Neutrophil (primary cell): ENCODE measurements at regions not wholly inside any gene's neighbourhood (a gene's known extent, or its start where the extent isn't known, plus 50 kb on each side); places are given as distances from the start of the nearest gene placed in this dataset.

Source experiments
- H3K27ac ChIP-seq: fragments of 200-600 bp; sonication (generic); 2 replicates; pipeline ENCODE4 v1.5.1; 2016; ENCODE audit warnings: mild to moderate bottlenecking, moderate library complexity
- H3K27me3 ChIP-seq: fragments of 200-600 bp; sonication (generic); 2 replicates; pipeline ENCODE4 v1.6.0; 2016; ENCODE audit warnings: mild to moderate bottlenecking
- H3K36me3 ChIP-seq: fragments of 200-600 bp; sonication (generic); 2 replicates; pipeline ENCODE4 v1.5.1; 2017
- H3K4me1 ChIP-seq, 2 experiments: fragments of 200-600 bp in 1 of 2; sonication (generic) in 1 of 2; 1 replicate in 1 of 2; 2 replicates in 1 of 2; pipeline versions ENCODE4 v1.5.1 to v1.6.1; 2013 to 2016; ENCODE audit warnings: low read depth in 1 of 2, low read length in 1 of 2, mild to moderate bottlenecking in 1 of 2, moderate library complexity in 1 of 2; ENCODE audit not compliant: control insufficient read depth in 1 of 2, insufficient read depth in 1 of 2
- H3K4me3 ChIP-seq, 2 experiments: fragments of 200-600 bp in 1 of 2; sonication (generic) in 1 of 2; 1 replicate in 1 of 2; 2 replicates in 1 of 2; pipeline ENCODE4 v1.5.1; 2013 to 2016; ENCODE audit warnings: low read depth in 1 of 2, low read length in 1 of 2, mild to moderate bottlenecking in 1 of 2, moderate library complexity in 1 of 2
- H3K9me3 ChIP-seq: fragments of 200-600 bp; sonication (generic); 2 replicates; pipeline ENCODE4 v1.5.1; 2016
- TF ChIP-seq, protein P1 (sequence below): fragments of 200-600 bp; sonication (generic); IDR thresholded peaks from 2 replicates; pipeline ENCODE4 v1.5.1; 2016; ENCODE audit warnings: antibody characterized with exemption

DNA sequence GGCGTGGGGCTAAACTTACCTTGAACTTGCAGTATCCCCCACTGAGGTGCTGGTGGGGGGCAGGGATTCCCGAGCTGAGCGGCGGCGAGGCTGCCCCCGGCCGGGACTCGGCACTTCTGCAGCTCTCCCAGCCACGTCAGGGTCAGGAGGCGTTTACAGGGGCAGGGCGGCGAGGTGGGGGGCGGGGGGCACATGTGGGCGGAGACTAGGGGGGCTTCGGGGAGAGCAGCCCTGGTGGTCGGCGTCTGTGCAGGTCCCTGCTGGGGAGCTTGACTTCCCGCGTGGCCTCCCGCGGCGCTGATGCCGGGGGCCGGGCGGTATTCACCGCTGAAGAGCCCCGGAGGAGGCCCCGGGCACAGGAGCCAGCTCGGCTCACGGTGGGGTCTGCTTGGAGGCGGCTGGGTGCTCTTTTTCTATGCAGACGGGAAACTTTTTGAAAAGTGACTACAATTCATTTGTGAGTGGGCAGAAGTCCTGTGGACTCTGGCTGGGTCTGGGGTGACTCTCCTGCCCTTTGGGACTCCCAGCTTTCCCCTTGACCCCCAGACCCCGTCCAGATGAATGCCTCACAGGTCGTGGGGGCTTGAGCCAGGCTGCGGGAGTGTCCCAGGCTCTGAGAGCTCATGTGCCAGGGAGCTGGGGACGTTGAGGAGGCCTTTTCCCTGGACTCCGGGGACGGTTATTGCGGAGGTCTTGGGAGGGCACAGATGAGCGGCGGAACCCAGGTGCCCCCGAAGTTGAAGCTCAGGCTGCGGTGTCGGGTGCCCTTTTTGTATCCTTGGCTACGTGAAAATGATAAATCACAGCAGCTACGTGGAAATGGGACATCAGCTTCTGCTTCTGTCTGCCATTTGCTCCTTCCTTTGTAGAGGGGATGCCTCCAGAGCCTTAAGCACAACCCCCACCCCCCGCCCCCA, 75.9 kb upstream of the GATA5 start:
- H3K9me3 ChIP-seq, result no peaks in the 10 kb centered on the region
- no peaks in the 10 kb centered on the region for H3K36me3 ChIP-seq
- H3K27me3 ChIP-seq, result peaks cover 91% of the 10 kb centered on the region
- H3K4me3 ChIP-seq, result no peak overlapping the region
- H3K4me1 ChIP-seq, result peaks cover 0 to 6% of the 10 kb centered on the region in 2 experiments
- TF ChIP-seq, protein P1, sequence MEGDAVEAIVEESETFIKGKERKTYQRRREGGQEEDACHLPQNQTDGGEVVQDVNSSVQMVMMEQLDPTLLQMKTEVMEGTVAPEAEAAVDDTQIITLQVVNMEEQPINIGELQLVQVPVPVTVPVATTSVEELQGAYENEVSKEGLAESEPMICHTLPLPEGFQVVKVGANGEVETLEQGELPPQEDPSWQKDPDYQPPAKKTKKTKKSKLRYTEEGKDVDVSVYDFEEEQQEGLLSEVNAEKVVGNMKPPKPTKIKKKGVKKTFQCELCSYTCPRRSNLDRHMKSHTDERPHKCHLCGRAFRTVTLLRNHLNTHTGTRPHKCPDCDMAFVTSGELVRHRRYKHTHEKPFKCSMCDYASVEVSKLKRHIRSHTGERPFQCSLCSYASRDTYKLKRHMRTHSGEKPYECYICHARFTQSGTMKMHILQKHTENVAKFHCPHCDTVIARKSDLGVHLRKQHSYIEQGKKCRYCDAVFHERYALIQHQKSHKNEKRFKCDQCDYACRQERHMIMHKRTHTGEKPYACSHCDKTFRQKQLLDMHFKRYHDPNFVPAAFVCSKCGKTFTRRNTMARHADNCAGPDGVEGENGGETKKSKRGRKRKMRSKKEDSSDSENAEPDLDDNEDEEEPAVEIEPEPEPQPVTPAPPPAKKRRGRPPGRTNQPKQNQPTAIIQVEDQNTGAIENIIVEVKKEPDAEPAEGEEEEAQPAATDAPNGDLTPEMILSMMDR, result no peak
- H3K27ac ChIP-seq, result no peak overlapping the region

DNA sequence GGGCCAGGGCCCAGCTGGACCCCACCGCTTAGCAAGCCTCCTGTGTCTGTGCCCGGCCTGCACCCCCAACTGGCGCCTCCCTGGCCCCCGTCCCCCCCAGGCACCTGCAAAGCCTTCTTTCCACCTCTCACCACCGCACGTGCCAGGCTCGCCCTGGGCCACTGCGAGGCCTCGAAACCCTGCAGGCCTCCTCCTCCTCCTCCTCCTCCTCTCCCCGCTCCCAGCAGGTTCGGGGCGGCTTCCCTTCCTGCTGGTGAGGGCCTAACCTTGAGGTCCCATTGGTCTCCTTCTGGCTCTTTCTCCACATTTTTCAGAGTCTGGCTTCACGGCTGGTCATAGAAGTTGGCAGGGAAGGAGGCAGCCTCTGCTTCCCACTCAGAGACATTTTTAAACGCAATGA, 76.8 kb upstream of the GATA5 start:
- Histone ChIP-seq H3K27me3 (peaks cover 85% of the 10 kb centered on the region), H3K36me3 (no peaks in the 10 kb centered on the region), H3K4me3 (no peak overlapping the region), H3K9me3 (no peaks in the 10 kb centered on the region), H3K4me1 (peaks cover 0 to 6% of the 10 kb centered on the region in 2 experiments), H3K27ac (no peak overlapping the region)
- TF ChIP-seq, protein P1, result no peak

DNA sequence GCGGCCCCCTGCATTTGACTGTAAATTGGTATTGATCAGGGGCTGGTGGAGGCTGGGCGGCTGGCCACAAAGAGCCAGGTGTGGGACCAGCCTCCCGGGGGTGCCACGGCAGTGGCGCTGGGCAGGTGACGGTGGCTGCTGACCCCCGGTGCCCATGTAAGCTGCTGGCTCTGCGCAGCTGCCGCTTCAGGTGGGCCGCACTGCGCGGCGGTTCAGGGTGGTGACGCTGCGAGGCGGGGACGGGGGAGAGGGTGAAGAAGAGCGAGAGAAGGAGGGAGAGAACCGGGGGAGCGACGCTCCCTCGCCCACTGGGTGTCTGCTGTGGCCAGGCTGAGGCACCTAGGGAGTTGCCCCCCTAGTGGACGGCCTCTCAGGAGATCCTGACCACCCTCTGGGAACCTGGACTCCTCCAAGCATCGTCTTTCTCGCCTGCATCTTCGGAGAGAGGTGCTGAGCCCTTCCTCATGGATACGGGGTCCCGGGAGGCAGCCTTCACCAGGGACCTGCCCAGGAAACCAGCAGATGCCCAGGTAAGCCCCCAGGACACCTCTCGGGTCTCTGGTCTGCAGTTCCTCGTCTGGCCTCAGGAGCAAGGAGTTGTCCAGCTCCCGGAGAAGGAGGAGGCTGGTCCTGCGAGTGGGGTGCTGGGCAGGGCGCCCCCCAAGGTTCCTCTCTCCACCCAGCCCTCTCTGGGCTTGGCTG, 77.5 kb upstream of the GATA5 start:
- no peak overlapping the region for H3K27ac ChIP-seq
- no peaks in the 10 kb centered on the region for H3K9me3 ChIP-seq
- no peak overlapping the region for H3K4me3 ChIP-seq
- no peaks in the 10 kb centered on the region for H3K36me3 ChIP-seq
- peaks cover 84% of the 10 kb centered on the region for H3K27me3 ChIP-seq
- TF ChIP-seq, protein P1, result no peak
- peaks cover 0 to 6% of the 10 kb centered on the region in 2 experiments for H3K4me1 ChIP-seq

DNA sequence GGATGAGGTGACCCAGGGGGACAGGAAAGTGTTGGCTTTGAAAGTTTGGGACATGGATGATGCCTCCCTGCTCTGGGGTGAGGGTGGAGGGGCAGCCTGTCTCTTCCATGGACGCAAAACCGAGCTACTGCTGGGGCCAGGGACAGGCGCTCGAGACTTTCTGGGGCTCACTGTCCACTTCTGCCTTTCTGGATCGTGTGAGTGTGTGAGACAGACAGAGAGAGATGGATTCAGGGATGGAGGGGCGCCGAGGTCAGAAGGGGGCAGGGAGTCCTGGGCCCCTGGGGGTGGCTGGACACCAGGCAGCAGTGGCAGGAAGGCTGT, 78.0 kb upstream of the GATA5 start:
- no peaks in the 10 kb centered on the region for H3K9me3 ChIP-seq
- H3K4me1 ChIP-seq, result peaks cover 0 to 6% of the 10 kb centered on the region in 2 experiments
- H3K4me3 ChIP-seq, result no peak overlapping the region
- H3K27me3 ChIP-seq, result peaks cover 81% of the 10 kb centered on the region
- H3K27ac ChIP-seq, result no peak overlapping the region
- no peaks in the 10 kb centered on the region for H3K36me3 ChIP-seq
- TF ChIP-seq, protein P1, result no peak

DNA sequence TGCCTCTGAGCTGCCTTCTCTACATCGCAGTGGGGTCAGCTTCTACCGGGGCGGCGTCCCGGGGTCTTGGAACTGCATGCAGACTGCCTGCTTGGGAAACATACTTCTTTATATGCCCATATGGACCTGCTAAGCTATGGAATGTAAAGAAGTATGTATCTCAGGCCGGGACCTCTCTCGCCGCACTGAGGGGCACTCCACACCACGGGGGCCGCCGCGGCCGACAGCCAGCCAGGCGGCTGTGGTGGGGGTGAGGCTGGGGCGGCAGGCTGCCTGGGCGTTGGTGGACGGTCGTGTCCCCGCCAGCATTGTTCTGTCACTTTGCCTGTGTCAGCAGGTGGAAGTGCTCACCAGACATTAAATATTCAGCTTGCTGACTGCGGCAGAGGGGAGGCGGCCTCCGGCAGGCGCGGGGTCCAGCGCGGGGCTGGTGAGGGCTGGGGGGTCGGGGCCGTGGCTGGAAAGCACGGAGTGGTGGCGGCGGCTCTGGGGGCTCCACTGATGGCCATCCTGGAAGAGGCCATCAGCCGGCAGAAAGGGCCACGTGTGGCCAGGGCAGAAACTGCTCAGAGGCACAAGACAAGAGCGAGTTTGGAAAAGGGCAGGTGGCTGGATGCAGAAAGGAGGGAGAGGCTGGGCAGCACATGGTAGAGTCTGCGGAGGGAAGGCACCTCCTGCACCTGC, 78.6 kb upstream of the GATA5 start:
- Histone ChIP-seq H3K9me3 (no peaks in the 10 kb centered on the region), H3K27me3 (peaks cover 76% of the 10 kb centered on the region), H3K4me3 (no peak overlapping the region), H3K27ac (no peak overlapping the region), H3K36me3 (no peaks in the 10 kb centered on the region), H3K4me1 (peaks cover 0 to 6% of the 10 kb centered on the region in 2 experiments)
- TF ChIP-seq, protein P1, result no peak
